Vagina (tissue), 2 donors: ENCODE measurements at regions not wholly inside any gene's neighbourhood (a gene's known extent, or its start where the extent isn't known, plus 50 kb on each side); places are given as distances from the start of the nearest gene placed in this dataset.

Source experiments
- DNase-seq, 2 donors: peaks; one replicate each; pipeline ENCODE4 v3.0.0-alpha.2; 2017; ENCODE audit errors: extremely low spot score in 2 of 2
- H3K27ac ChIP-seq: fragments of 200-600 bp; sonication (generic); one replicate; pipeline ENCODE4 v1.5.1; 2019
- H3K27me3 ChIP-seq: fragments of 200-600 bp; sonication (generic); one replicate; pipeline ENCODE4 v1.5.1; 2019
- H3K36me3 ChIP-seq, 2 donors: fragments of 200-600 bp; sonication (generic); one replicate each; pipeline ENCODE4 v1.5.1; 2017 to 2019
- H3K4me1 ChIP-seq: fragments of 200-600 bp; sonication (generic); one replicate; pipeline ENCODE4 v1.5.1; 2019
- H3K4me3 ChIP-seq, 2 donors: fragments of 200-600 bp; sonication (generic); 1 replicate in 1 of 2; 2 replicates in 1 of 2; pipeline ENCODE4 v1.5.1; 2016 to 2019
- H3K9me3 ChIP-seq: fragments of 200-600 bp; sonication (generic); one replicate; pipeline ENCODE4 v1.5.1; 2019
- POLR2A ChIP-seq, 2 donors: fragments of 450-650 bp; IDR thresholded peaks; one replicate each; pipeline ENCODE4 v1.6.1; 2017; ENCODE audit warnings: antibody characterized with exemption in 2 of 2, mild to moderate bottlenecking in 2 of 2, moderate library complexity in 2 of 2
- POLR2AphosphoS5 ChIP-seq, 2 donors: sonication (generic); formaldehyde crosslinking; IDR thresholded peaks; one replicate each; pipeline ENCODE4 v1.9.0; 2017; ENCODE audit warnings: antibody characterized with exemption in 2 of 2, mild to moderate bottlenecking in 2 of 2, low read depth in 1 of 2; ENCODE audit not compliant: insufficient read depth in 1 of 2
- intact Hi-C: fragments of 100-400 bp; cut with DNase I; formaldehyde crosslinking; loops from one replicate; pipeline ENCODE4 v1.15.1; 2023
- TF ChIP-seq, protein P1 (sequence below), 3 experiments: fragments of 450-650 bp in 2 of 3; fragments of 200-600 bp in 1 of 3; sonication (generic) in 1 of 3; IDR thresholded peaks; one replicate each; pipeline ENCODE4 v1.5.1; 2017 to 2019; ENCODE audit warnings: antibody characterized with exemption in 3 of 3, mild to moderate bottlenecking in 2 of 3, moderate library complexity in 2 of 3

DNA sequence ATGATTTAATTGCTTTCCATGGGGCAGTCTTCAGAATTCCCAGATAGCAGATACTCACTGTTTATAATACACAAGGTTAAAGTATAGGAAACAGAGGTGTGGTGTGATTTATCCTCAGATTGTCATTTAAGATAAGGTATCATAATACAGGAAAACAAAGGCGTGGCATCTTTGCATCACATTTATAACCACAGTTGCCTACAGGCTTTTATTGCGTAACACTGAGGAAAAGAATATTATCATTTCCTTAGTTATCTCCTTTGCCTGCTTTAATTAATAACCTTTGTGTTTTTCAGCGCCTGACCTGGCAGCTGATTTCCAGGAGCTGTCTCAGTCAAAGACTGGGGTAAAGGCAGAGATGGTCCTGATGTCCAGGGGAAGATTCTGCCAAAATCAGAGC lies 68.8 kb downstream of the SSX7 start:
- no peaks in the 10 kb centered on the region for H3K36me3 ChIP-seq
- no peak overlapping the region for H3K27ac ChIP-seq
- intact Hi-C loops = no loop called here
- TF ChIP-seq POLR2A (IDR thresholded peaks at IDR 0.05) (no peak), POLR2AphosphoS5 (IDR thresholded peaks at IDR 0.05; ENCODE audit: insufficient read depth in 1 of 2, low read depth in 1 of 2) (no peak)
- TF ChIP-seq, protein P1, sequence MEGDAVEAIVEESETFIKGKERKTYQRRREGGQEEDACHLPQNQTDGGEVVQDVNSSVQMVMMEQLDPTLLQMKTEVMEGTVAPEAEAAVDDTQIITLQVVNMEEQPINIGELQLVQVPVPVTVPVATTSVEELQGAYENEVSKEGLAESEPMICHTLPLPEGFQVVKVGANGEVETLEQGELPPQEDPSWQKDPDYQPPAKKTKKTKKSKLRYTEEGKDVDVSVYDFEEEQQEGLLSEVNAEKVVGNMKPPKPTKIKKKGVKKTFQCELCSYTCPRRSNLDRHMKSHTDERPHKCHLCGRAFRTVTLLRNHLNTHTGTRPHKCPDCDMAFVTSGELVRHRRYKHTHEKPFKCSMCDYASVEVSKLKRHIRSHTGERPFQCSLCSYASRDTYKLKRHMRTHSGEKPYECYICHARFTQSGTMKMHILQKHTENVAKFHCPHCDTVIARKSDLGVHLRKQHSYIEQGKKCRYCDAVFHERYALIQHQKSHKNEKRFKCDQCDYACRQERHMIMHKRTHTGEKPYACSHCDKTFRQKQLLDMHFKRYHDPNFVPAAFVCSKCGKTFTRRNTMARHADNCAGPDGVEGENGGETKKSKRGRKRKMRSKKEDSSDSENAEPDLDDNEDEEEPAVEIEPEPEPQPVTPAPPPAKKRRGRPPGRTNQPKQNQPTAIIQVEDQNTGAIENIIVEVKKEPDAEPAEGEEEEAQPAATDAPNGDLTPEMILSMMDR (IDR thresholded peaks at IDR 0.05) = no peak
- H3K4me3 ChIP-seq = no peak overlapping the region
- DNase-seq = no peak
- no peaks in the 10 kb centered on the region for H3K4me1 ChIP-seq
- H3K9me3 ChIP-seq = no peaks in the 10 kb centered on the region
- H3K27me3 ChIP-seq = no peaks in the 10 kb centered on the region

DNA sequence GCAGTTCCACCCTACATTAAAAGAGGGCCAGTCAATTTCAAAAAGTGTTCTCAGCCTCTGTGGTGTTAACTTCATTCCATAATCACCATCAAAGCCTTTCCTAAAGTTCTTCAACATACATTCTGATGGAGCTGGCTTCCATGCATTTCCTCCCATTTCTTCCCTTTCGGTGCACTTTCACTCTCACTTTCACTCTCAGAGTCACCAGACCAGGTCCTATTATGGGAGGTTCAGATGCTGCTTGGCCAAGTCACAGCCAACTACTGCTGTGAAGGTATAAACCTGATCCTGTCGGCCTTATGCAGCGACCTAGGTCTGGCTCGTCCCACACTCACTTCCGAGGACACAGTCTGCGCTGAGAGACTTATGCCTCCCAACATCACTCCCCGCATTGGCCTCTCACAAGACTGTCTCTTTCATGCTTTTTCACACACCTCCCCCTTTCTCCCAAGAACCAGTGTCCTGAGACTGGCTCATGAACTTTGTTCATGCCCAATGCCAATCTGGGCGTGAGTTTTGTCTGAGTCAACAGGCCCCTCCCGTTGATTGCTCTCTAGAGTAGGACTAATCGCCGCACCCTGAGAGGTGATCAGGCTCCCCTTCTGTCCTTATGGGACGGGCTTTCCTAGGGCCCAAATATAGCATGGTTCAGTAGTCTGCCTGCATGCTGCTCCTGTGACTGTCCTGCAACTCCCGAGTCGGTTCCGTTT lies 60.8 kb upstream of the XAGE1B start:
- Histone ChIP-seq H3K27me3 (no peaks in the 10 kb centered on the region), H3K9me3 (no peaks in the 10 kb centered on the region), H3K4me3 (no peak overlapping the region), H3K27ac (no peak overlapping the region), H3K4me1 (no peaks in the 10 kb centered on the region), H3K36me3 (no peaks in the 10 kb centered on the region)
- TF ChIP-seq POLR2AphosphoS5 (IDR thresholded peaks at IDR 0.05; ENCODE audit: insufficient read depth in 1 of 2, low read depth in 1 of 2) (no peak), POLR2A (IDR thresholded peaks at IDR 0.05) (no peak)
- TF ChIP-seq, protein P1 (IDR thresholded peaks at IDR 0.05) = no peak
- DNase-seq = no peak
- intact Hi-C loops = loop anchor here (5.0 kb wide), 1 partner anchor 935 kb away; no protein-coding TSS in a partner anchor

DNA sequence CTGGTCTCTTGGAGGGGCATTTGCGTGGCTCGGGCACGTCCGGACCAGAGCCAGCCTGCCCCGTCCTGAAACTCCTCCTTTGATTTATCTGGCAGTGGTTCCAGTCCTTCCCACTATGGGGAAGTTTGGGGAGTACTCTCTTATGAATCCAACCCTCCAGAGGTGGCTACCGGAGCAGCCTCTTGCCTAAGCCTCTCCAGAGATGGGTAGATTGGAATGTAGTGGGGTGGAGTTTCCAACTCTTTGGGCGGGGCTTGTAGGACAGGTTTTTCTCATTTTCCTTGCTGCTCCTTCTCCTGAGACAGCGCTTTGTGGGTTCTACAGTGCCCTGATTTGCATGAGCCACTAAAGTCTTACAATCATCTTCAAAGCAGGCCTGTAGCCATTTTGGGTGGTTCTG lies 60.1 kb upstream of the XAGE1B start:
- intact Hi-C loops = loop anchor here (5.0 kb wide), 1 partner anchor 935 kb away; no protein-coding TSS in a partner anchor
- no peak overlapping the region for H3K4me3 ChIP-seq
- H3K4me1 ChIP-seq = no peaks in the 10 kb centered on the region
- TF ChIP-seq POLR2A (IDR thresholded peaks at IDR 0.05) (no peak), POLR2AphosphoS5 (IDR thresholded peaks at IDR 0.05; ENCODE audit: insufficient read depth in 1 of 2, low read depth in 1 of 2) (no peak)
- TF ChIP-seq, protein P1 (IDR thresholded peaks at IDR 0.05) = no peak
- no peaks in the 10 kb centered on the region for H3K36me3 ChIP-seq
- DNase-seq = no peak
- H3K27me3 ChIP-seq = no peaks in the 10 kb centered on the region
- H3K9me3 ChIP-seq = no peaks in the 10 kb centered on the region
- H3K27ac ChIP-seq = no peak overlapping the region

DNA sequence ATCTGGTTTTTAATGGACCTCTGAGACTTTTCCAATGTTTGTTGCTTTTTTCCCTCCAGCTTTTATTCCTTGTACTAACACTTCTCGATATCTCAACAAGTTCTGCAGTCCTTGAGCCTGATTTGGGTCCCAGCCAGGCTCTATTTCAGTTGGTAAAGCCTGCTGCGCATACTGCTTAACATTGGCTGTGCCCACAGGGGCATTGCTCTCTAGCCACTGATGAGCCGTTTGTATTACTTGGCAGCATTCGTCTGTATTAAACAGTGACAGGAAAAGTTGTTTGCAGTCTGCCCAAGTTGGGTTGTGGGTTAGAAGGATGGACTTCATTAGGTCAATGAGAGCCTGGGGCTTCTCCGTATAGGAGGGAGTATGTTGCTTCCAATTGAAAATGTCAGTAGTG lies 59.6 kb upstream of the XAGE1B start:
- TF ChIP-seq, protein P1 (IDR thresholded peaks at IDR 0.05) = no peak
- TF ChIP-seq POLR2A (IDR thresholded peaks at IDR 0.05) (no peak), POLR2AphosphoS5 (IDR thresholded peaks at IDR 0.05; ENCODE audit: insufficient read depth in 1 of 2, low read depth in 1 of 2) (no peak)

More for the DNA sequence above, 59.6 kb upstream of the XAGE1B start:
- H3K27me3 ChIP-seq = no peaks in the 10 kb centered on the region
- no peak overlapping the region for H3K4me3 ChIP-seq
- intact Hi-C loops = loop anchor here (5.0 kb wide), 1 partner anchor 934 kb away; no protein-coding TSS in a partner anchor
- DNase-seq = no peak
- H3K36me3 ChIP-seq = no peaks in the 10 kb centered on the region
- H3K9me3 ChIP-seq = no peaks in the 10 kb centered on the region
- H3K4me1 ChIP-seq = no peaks in the 10 kb centered on the region
- no peak overlapping the region for H3K27ac ChIP-seq
